BE2C (cell line): ENCODE measurements at regions not wholly inside any gene's neighbourhood (a gene's known extent, or its start where the extent isn't known, plus 50 kb on each side); places are given as distances from the start of the nearest gene placed in this dataset.

ENCODE experiments used
- DNase-seq: peaks from one replicate; pipeline ENCODE4 v3.0.0-alpha.2; 2020
- H3K27me3 ChIP-seq: fragments of 250-450 bp; sonication (Bioruptor Pico); 2 replicates; pipeline ENCODE4 v1.5.1; 2020; ENCODE audit warnings: mild to moderate bottlenecking
- H3K36me3 ChIP-seq: fragments of 250-450 bp; sonication (Bioruptor Pico); 2 replicates; pipeline ENCODE4 v1.5.1; 2020; ENCODE audit warnings: mild to moderate bottlenecking
- H3K4me1 ChIP-seq: fragments of 250-450 bp; sonication (Bioruptor Pico); 2 replicates; pipeline ENCODE4 v1.5.1; 2020
- H3K4me3 ChIP-seq: 2 replicates; pipeline ENCODE4 v1.5.1; 2011; ENCODE audit warnings: low read depth, low read length
- H3K9me3 ChIP-seq: fragments of 250-450 bp; sonication (Bioruptor Pico); 2 replicates; pipeline ENCODE4 v1.5.1; 2020
- TF ChIP-seq, protein P1 (sequence below): IDR thresholded peaks from 2 replicates; pipeline ENCODE4 v1.5.1; 2012; ENCODE audit warnings: mild to moderate bottlenecking, low read depth, low read length

DNA sequence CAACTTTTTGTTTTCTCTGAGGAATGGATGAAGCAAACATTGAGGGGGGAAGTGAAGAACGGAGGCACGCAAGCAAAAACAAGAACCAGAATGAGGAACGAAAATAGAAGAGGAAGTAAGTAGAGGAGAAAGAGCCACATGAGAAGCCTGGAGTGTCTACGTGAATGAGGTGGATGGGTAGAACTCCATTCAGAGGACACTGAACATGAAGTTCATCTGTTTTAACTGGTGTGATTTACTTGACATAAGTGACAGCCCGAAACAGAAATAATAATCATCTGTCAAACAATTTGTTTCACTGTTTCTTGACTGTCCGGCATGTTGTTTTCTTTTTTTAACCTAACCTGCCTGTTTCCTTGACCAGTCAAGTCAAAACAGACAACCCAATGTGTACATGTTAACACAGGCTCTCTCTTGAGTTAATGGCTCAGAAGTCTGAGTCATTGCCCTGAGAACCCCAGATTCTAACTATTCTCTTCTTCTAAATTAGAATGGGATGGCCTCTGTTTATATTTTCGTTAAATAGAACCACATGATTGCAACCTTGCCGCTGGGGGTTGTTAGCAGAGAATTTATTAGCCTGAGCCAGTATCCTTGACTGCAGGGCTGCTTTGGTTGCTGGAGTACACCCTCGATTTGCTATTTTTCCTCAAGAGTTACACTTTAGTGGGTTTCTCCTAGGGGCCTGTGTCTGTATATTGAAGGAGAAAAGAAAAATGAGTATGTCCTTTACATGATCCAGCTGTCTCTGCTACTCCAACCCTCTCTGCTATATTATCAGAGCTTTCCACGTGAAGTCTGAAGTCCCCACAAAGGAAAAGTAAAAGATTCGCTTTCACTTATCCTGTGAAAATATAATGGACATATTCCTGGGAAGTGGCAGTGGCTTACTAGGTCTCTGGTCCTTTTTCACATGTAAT lies 151.7 kb downstream of the ZC3H11B start:
- H3K36me3 ChIP-seq: no peaks in the 10 kb centered on the region
- no peaks in the 10 kb centered on the region for H3K9me3 ChIP-seq
- DNase-seq: no peak
- no peak overlapping the region for H3K4me3 ChIP-seq
- TF ChIP-seq, protein P1, sequence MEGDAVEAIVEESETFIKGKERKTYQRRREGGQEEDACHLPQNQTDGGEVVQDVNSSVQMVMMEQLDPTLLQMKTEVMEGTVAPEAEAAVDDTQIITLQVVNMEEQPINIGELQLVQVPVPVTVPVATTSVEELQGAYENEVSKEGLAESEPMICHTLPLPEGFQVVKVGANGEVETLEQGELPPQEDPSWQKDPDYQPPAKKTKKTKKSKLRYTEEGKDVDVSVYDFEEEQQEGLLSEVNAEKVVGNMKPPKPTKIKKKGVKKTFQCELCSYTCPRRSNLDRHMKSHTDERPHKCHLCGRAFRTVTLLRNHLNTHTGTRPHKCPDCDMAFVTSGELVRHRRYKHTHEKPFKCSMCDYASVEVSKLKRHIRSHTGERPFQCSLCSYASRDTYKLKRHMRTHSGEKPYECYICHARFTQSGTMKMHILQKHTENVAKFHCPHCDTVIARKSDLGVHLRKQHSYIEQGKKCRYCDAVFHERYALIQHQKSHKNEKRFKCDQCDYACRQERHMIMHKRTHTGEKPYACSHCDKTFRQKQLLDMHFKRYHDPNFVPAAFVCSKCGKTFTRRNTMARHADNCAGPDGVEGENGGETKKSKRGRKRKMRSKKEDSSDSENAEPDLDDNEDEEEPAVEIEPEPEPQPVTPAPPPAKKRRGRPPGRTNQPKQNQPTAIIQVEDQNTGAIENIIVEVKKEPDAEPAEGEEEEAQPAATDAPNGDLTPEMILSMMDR: no peak
- H3K4me1 ChIP-seq: no peaks in the 10 kb centered on the region
- peaks cover 3% of the 10 kb centered on the region for H3K27me3 ChIP-seq

DNA sequence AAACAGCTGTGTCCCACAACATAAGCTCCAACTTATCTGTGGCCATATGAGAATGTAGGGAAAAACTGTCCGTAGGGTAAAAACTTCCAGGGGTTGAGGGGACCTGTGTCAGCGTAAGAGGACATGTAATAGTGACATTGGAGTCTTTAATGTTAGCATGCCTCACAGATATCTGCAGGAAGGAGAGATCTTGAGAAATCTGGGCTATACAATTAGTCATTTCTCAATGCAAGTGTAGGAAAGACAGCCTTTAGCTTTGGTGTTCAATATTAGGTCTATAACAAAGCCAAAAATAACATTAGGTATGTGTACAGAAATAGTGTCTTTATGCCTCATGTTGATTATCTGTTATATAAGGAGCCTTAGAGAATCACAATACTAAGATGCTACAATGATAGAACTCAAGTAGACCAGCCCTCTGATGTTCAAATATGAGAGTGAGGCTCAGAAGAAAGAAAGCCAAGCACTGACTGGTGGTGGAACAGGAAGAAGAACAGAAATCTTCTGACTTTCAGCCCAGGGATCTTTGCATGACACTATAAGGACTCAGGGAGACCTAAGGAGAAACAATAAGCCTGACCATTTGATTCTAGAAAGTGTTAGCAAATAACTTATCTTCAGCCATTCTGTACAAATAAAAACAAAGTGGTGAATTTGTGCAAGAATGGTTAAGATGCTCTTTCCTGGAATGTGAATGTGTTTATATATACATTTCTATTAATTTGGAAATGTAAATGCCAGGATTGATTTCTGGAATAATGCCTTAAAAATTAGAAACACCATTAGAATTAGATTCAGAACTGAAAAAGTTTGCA lies 152.6 kb downstream of the ZC3H11B start:
- Histone ChIP-seq H3K27me3 (peaks cover 3% of the 10 kb centered on the region), H3K4me3 (no peak overlapping the region), H3K9me3 (no peaks in the 10 kb centered on the region), H3K36me3 (no peaks in the 10 kb centered on the region), H3K4me1 (no peaks in the 10 kb centered on the region)
- TF ChIP-seq, protein P1: no peak
- no peak for DNase-seq

DNA sequence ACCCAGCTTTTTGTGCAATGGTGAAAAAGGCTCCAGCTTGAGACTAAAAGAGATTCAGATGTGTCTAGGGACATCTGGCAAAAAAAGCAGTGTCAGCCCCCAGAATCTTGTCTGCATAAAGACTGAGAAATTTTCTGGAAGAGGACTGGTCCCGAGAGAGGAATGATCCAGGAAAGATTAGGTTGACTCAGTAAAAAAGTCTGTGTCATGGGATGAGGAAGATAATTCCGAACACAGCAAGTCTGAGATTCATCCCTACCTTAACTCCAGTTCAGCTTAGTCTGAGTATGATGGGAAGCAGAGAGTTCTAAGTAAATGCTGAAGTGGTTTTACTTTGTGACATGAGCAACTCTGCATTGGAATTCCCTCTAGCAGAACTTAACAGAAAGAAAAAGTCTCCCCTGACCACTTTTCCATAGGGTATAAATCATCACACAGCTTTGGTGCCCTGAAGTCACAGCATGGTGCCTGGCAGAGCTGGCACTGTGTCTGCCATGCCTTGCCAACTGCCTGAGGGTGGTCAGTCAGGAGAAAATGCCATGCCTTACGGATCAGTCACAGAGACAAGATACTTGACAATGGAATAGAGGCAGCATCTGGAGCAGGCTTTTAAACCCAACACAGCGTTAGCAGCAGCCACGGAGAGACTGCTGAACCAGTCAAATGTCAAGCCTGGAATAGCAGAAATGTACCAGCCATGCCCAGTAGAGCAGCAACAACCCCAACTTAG lies 153.4 kb downstream of the ZC3H11B start:
- H3K36me3 ChIP-seq: no peaks in the 10 kb centered on the region
- DNase-seq: no peak
- H3K4me1 ChIP-seq: no peaks in the 10 kb centered on the region
- TF ChIP-seq, protein P1: no peak
- no peaks in the 10 kb centered on the region for H3K9me3 ChIP-seq
- H3K27me3 ChIP-seq: peaks cover 3% of the 10 kb centered on the region
- no peak overlapping the region for H3K4me3 ChIP-seq

DNA sequence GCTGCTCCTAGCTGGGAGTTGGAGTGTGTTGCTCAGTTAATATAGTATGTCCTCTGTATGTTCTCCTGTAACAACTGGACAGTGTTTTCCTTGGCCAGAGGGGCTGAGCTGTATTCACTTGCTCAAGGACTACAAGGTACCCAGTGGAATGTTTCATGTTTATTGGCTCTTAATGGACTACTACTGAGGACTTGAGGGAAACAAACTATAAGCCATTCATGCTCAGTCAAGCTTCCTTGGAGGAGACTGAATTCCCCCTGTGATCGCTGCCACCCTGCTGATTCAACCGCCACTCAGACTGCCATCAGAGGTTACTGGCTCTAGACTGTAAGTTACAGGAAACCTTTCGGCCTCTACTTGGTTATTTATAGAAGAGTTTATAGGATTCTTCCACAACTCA lies 166.6 kb downstream of the ZC3H11B start:
- Histone ChIP-seq H3K36me3 (no peaks in the 10 kb centered on the region), H3K4me1 (no peaks in the 10 kb centered on the region), H3K27me3 (no peaks in the 10 kb centered on the region), H3K4me3 (no peak overlapping the region), H3K9me3 (peaks cover 3% of the 10 kb centered on the region; the same call in 1 of the 2 replicates)
- DNase-seq: no peak
- TF ChIP-seq, protein P1: no peak

DNA sequence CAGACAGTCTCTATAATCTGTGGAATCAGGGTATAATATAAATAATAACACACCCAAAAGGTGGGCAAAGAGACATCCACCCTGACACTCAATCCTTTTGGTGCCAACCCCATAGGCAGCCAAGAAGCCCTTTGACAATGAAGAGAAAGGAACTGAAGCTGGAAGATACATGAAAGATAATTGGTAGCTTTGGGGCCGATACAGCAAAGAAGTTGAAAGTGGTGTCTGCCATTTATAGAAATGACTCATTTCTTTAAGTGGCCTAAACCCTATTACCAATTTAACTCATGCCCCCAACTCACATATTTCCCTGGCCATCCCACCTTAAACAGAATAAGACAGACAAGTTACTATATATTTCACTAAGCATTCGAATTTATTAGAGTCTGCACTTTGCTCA lies 167.0 kb downstream of the ZC3H11B start:
- no peak for DNase-seq
- no peaks in the 10 kb centered on the region for H3K36me3 ChIP-seq
- H3K27me3 ChIP-seq: peaks cover 4% of the 10 kb centered on the region; the same call in 1 of the 2 replicates
- H3K4me1 ChIP-seq: no peaks in the 10 kb centered on the region
- H3K4me3 ChIP-seq: no peak overlapping the region
- TF ChIP-seq, protein P1: no peak
- H3K9me3 ChIP-seq: peaks cover 3% of the 10 kb centered on the region; the same call in 1 of the 2 replicates
